Activated CD4-positive, alpha-beta T cell treated with anti-CD3 and anti-CD28 coated beads for 48 hours (primary cell): ENCODE measurements at regions not wholly inside any gene's neighbourhood (a gene's known extent, or its start where the extent isn't known, plus 50 kb on each side); places are given as distances from the start of the nearest gene placed in this dataset.
"Not testable (repeated sequence)": the region's sequence is repeated elsewhere in the genome, so short reads cannot be mapped to it uniquely, and the experiment has no call there.

Source experiments
- DNase-seq: peaks from one replicate; pipeline ENCODE4 v3.0.0-alpha.2; 2020

GRCh38 chr7:16318989-16319915 lies 102.1 kb downstream of the CRPPA start:
- DNase-seq: no peak

- DNase-seq: no peak
Observed at GRCh38 chr7:16318463-16318862, 102.9 kb downstream of the CRPPA start.

GRCh38 chr7:16317406-16317805 lies 103.9 kb downstream of the CRPPA start:
- DNase-seq: no peak

GRCh38 chr7:16315280-16315679 lies 106.1 kb downstream of the CRPPA start:
- no peak for DNase-seq

GRCh38 chr7:16309129-16309528 lies 112.2 kb downstream of the CRPPA start:
- no peak for DNase-seq

GRCh38 chr7:16301291-16301690 lies 120.0 kb downstream of the CRPPA start:
- no peak for DNase-seq

- no peak for DNase-seq
Observed at GRCh38 chr7:16300361-16300895, 120.9 kb downstream of the CRPPA start.

GRCh38 chr7:16299853-16300252 lies 121.5 kb downstream of the CRPPA start:
- DNase-seq: no peak

GRCh38 chr7:16298221-16298620 lies 123.1 kb downstream of the CRPPA start:
- no peak for DNase-seq

GRCh38 chr7:16295558-16295957 lies 125.8 kb downstream of the CRPPA start:
- DNase-seq: no peak

- DNase-seq: no peak
Observed at GRCh38 chr7:16293669-16294425, 127.5 kb downstream of the CRPPA start.

- DNase-seq: no peak
Observed at GRCh38 chr7:16284581-16284980, 136.8 kb downstream of the CRPPA start.

GRCh38 chr7:16278167-16278787 lies 143.1 kb downstream of the CRPPA start:
- no peak for DNase-seq

- DNase-seq: no peak
Observed at GRCh38 chr7:16271990-16272665, 149.2 kb downstream of the CRPPA start.

- no peak for DNase-seq
Observed at GRCh38 chr7:16271355-16271915, 149.9 kb downstream of the CRPPA start.

- DNase-seq: no peak
Observed at GRCh38 chr7:16270844-16271243, 150.5 kb downstream of the CRPPA start.

- DNase-seq: no peak
Observed at GRCh38 chr7:16268821-16269768, 152.2 kb downstream of the CRPPA start.

GRCh38 chr7:16267953-16268820 lies 153.2 kb downstream of the CRPPA start:
- no peak for DNase-seq

GRCh38 chr7:16266877-16267276 lies 154.5 kb downstream of the CRPPA start:
- no peak for DNase-seq

- not testable (repeated sequence) for DNase-seq
Observed at GRCh38 chr7:16266470-16266869, 154.9 kb downstream of the CRPPA start.
